Adrenal gland (tissue), 9 donors: ENCODE measurements at regions not wholly inside any gene's neighbourhood (a gene's known extent, or its start where the extent isn't known, plus 50 kb on each side); places are given as distances from the start of the nearest gene placed in this dataset.

ENCODE experiments used
- DNase-seq, 7 donors: peaks; one replicate each; pipeline ENCODE4 v3.0.0-alpha.2; 2019 to 2020
- H3K27ac ChIP-seq, 5 donors: fragments of 200-600 bp; sonication (generic) in 4 of 5; 1 replicate in 3 of 5; 2 replicates in 2 of 5; pipeline versions ENCODE4 v1.5.1 to v1.8.0; 2016 to 2020; ENCODE audit warnings: mild to moderate bottlenecking in 1 of 5
- H3K27me3 ChIP-seq: fragments of 200-600 bp; 2 replicates; pipeline ENCODE4 v1.8.0; 2021
- H3K36me3 ChIP-seq, 2 donors: fragments of 200-600 bp; replicated peaks in 1 of 2; 1 replicate in 1 of 2; 2 replicates in 1 of 2; pipeline versions ENCODE4 v1.5.1 to v1.8.0; 2018 to 2022
- H3K4me1 ChIP-seq, 2 donors: fragments of 200-600 bp; replicated peaks in 1 of 2; 1 replicate in 1 of 2; 2 replicates in 1 of 2; pipeline versions ENCODE4 v1.5.1 to v1.8.0; 2018 to 2021
- H3K4me3 ChIP-seq, 4 donors: fragments of 200-600 bp; sonication (generic) in 3 of 4; one replicate each; pipeline ENCODE4 v1.5.1; 2016 to 2018
- H3K9me3 ChIP-seq, 3 donors: fragments of 200-600 bp; sonication (generic) in 1 of 3; replicated peaks in 1 of 3; 1 replicate in 2 of 3; 2 replicates in 1 of 3; pipeline versions ENCODE4 v1.5.1 to v1.8.0; 2016 to 2021
- POLR2A ChIP-seq, 2 donors: fragments of 450-650 bp; IDR thresholded peaks; one replicate each; pipeline ENCODE4 v1.6.1; 2017; ENCODE audit warnings: antibody characterized with exemption in 2 of 2, mild to moderate bottlenecking in 2 of 2, moderate library complexity in 1 of 2
- WGBS, 4 donors: extraction: QIAGEN DNeasy Blood & Tissue Kit in 2 of 4; methylation state at CpG; one replicate each; pipeline versions ENCODE4 v1.1.5 to v1.1.7; 2013 to 2017; 5-methylcytosine and 5-hydroxymethylcytosine counted together
- intact Hi-C, 2 donors: fragments of 100-400 bp; cut with DNase I; formaldehyde crosslinking; loops; one replicate each; pipeline versions ENCODE4 v1.14.1 to v1.15.0; 2022 to 2023
- TF ChIP-seq, protein P1 (sequence below), 6 experiments: fragments of 450-650 bp in 4 of 6; fragments of 200-600 bp in 2 of 6; sonication (generic) in 1 of 6; IDR thresholded peaks; 1 replicate in 5 of 6; 2 replicates in 1 of 6; pipeline versions ENCODE4 v1.5.1 to v1.8.0; 2016 to 2021; ENCODE audit warnings: antibody characterized with exemption in 6 of 6, mild to moderate bottlenecking in 2 of 6, moderate library complexity in 1 of 6
- donor health status: healthy with polysubstance abuse.
- donor health status: Bipolar disorder and iron deficiency.
- donor health status: DM: yes; HTN: yes; CAD: no.
- donor health status: DM: no; HTN: no; CAD: no.
- donor health status: DM: no; HTN: no; CAD: no.

DNA sequence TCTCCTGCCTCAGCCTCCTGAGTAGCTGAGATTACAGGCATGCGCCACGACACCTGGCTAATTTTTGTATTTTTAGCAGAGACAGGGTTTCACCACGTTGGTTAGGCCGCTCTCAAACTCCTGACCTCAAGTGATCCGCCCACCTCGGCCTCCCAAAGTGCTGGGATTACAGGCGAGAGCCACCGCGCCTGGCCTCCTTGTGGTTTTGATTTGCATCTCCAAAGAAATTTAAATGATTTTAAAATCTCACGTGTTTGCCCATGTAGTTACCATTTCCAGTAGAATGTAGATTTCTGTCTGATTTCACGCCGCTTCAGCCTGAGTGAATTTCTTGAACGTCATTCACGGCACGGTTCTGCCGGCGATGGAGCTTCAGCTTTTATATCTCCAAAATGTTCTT lies 55.8 kb downstream of the IGF2 start:
- 88 to 92% (median 89%) methylated on average over 17 of the region's 17 CpGs for WGBS, 4 donors
- no peak for DNase-seq
- no peak overlapping the region for H3K4me3 ChIP-seq
- no peak for TF ChIP-seq POLR2A (IDR thresholded peaks at IDR 0.05)
- TF ChIP-seq, protein P1, sequence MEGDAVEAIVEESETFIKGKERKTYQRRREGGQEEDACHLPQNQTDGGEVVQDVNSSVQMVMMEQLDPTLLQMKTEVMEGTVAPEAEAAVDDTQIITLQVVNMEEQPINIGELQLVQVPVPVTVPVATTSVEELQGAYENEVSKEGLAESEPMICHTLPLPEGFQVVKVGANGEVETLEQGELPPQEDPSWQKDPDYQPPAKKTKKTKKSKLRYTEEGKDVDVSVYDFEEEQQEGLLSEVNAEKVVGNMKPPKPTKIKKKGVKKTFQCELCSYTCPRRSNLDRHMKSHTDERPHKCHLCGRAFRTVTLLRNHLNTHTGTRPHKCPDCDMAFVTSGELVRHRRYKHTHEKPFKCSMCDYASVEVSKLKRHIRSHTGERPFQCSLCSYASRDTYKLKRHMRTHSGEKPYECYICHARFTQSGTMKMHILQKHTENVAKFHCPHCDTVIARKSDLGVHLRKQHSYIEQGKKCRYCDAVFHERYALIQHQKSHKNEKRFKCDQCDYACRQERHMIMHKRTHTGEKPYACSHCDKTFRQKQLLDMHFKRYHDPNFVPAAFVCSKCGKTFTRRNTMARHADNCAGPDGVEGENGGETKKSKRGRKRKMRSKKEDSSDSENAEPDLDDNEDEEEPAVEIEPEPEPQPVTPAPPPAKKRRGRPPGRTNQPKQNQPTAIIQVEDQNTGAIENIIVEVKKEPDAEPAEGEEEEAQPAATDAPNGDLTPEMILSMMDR (IDR thresholded peaks at IDR 0.05): no peak
- H3K27ac ChIP-seq: no peak overlapping the region
- intact Hi-C loops: no loop called here
- no peaks in the 10 kb centered on the region for H3K36me3 ChIP-seq
- H3K9me3 ChIP-seq: no peaks in the 10 kb centered on the region
- H3K27me3 ChIP-seq: no peaks in the 10 kb centered on the region
- no peaks in the 10 kb centered on the region for H3K4me1 ChIP-seq

- Histone ChIP-seq H3K36me3 (no peaks in the 10 kb centered on the region), H3K4me1 (no peaks in the 10 kb centered on the region), H3K9me3 (no peaks in the 10 kb centered on the region), H3K27me3 (peaks cover 4% of the 10 kb centered on the region), H3K4me3 (no peak overlapping the region), H3K27ac (no peak overlapping the region)
- intact Hi-C loops: no loop called here
- TF ChIP-seq POLR2A (IDR thresholded peaks at IDR 0.05): no peak
- TF ChIP-seq, protein P1 (IDR thresholded peaks at IDR 0.05): no peak
- DNase-seq: no peak
- 62 to 67% (median 64%) methylated on average over 6 of the region's 6 CpGs for WGBS, 4 donors
These were observed 62.0 kb downstream of the IGF2 start for GRCh38 chr11:2077061-2077802.

DNA sequence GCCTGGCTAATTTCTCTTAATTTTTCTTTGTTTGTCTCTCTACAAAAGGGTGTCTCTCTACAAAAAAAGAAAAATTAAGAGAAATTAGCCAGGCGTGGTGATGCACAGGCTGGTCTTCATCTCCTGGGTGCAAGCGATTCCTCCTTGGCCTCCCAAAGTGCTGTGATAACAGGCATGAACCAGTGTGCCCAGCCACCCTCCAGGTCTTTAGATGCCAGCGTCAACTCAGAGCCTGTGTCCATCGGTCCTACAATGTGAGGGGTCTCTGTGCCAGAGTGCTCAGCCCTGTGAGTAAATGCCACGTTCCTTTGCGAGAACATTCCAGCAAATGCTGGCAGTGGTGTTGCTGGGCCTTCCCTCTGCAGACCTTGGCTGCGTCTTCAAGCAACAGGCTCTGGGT lies 62.7 kb downstream of the IGF2 start:
- H3K4me3 ChIP-seq: no peak overlapping the region
- TF ChIP-seq POLR2A (IDR thresholded peaks at IDR 0.05): no peak
- TF ChIP-seq, protein P1 (IDR thresholded peaks at IDR 0.05): no peak
- H3K36me3 ChIP-seq: no peaks in the 10 kb centered on the region
- intact Hi-C loops: no loop called here
- H3K4me1 ChIP-seq: no peaks in the 10 kb centered on the region
- peak in 1 of 7 donors; percentile 23 for DNase-seq
- peaks cover 4% of the 10 kb centered on the region for H3K27me3 ChIP-seq
- 90 to 95% (median 92%) methylated on average over 4 to 7 of the region's 7 CpGs for WGBS, 4 donors
- H3K9me3 ChIP-seq: no peaks in the 10 kb centered on the region
- H3K27ac ChIP-seq: no peak overlapping the region

DNA sequence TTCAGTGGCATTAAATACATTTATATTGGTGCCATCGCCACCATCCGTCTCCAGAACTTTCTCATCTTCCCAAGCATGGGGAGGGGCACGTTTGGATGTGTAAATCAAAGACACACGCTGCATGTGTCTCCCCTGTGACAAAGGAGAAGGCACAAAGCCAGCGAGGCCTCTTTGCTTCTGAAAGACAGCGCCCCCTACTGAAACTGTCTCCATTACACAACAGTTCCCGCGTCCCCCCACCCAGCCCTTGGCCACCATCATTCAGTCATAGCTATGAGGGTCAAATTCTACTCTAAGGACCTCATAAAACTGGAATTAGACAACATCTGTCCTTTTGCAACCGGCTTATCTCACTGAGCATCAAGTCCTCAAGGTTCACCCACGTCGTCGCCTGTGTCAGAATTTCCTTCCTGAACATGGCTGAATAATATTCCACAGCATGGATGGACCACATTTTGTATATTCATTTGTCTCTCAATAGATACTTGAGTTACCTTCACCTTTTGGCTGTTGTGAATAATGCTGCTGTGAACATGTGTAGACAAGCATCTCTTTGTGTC lies 64.8 kb downstream of the IGF2 start:
- TF ChIP-seq POLR2A (IDR thresholded peaks at IDR 0.05): no peak
- TF ChIP-seq, protein P1 (IDR thresholded peaks at IDR 0.05): no peak
- no peak overlapping the region for H3K4me3 ChIP-seq
- H3K4me1 ChIP-seq: no peaks in the 10 kb centered on the region
- peaks cover 4% of the 10 kb centered on the region for H3K27me3 ChIP-seq
- intact Hi-C loops: no loop called here
- DNase-seq: peak in 2 of 7 donors; percentile 17 to 20
- H3K36me3 ChIP-seq: no peaks in the 10 kb centered on the region
- H3K9me3 ChIP-seq: no peaks in the 10 kb centered on the region
- no peak overlapping the region for H3K27ac ChIP-seq
- 53 to 64% (median 60%) methylated on average over 12 of the region's 12 CpGs for WGBS, 4 donors
